ENCODE measurements at regions not wholly inside any gene's neighbourhood (a gene's known extent, or its start where the extent isn't known, plus 50 kb on each side); places are given as distances from the start of the nearest gene placed in this dataset.
A peak's percentile ranks its signal among the peaks of the same experiment; 100 is the strongest.
"Not testable (repeated sequence)": the region's sequence is repeated elsewhere in the genome, so short reads cannot be mapped to it uniquely, and the experiment has no call there.

DNA sequence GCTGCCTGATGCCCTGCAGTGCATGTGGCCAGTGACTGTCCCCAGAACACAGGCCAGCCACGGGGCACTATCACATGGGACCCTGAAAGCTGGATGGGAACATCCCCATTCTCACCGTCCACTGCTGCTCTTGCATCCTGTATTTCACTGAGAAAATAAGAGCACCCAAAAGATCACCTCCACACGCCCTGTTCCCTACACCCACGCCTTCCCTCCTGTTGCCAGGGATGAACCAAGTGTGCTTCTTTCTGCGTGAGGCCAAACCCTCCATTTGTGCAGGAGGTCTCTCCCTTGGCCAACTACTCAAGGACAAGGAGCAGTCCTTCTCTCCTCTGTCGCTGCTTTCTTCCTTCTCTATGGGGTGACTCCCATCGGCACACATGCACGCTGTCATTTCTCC, 118.3 kb downstream of the LRRC37A3 start:
- DNase-seq; intact Hi-C loops (cut with DNase I); ATAC-seq (ENCODE audit: poor library complexity): not testable (repeated sequence)

DNA sequence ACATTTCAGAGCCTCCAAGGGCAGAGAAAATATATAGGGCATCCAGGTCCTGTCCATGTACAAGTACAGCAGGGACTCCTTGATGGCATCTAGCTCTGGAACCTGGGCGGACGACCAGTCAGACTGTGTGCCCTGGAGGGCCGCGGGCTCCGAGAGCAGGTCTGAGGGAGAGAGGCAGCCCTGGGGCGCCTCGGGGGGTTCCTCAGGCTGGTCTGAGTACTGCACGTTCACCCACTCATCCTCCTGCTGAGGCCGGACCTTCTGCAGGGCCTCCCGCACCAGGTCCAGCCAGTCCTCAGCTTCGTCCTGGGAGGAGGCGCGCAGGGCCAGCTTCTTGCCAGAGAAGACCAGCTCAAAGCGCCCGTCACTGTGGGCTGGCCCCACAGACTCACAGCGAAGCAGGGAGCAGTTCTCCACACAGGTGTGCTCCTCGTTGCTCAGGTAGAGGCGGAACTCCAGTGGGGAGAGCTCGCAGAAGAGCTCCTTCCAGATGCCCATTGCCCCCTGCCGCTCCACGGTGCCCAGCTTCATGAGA, 118.8 kb downstream of the LRRC37A3 start:
- DNase-seq; intact Hi-C loops (cut with DNase I); ATAC-seq (ENCODE audit: poor library complexity): not testable (repeated sequence)

DNA sequence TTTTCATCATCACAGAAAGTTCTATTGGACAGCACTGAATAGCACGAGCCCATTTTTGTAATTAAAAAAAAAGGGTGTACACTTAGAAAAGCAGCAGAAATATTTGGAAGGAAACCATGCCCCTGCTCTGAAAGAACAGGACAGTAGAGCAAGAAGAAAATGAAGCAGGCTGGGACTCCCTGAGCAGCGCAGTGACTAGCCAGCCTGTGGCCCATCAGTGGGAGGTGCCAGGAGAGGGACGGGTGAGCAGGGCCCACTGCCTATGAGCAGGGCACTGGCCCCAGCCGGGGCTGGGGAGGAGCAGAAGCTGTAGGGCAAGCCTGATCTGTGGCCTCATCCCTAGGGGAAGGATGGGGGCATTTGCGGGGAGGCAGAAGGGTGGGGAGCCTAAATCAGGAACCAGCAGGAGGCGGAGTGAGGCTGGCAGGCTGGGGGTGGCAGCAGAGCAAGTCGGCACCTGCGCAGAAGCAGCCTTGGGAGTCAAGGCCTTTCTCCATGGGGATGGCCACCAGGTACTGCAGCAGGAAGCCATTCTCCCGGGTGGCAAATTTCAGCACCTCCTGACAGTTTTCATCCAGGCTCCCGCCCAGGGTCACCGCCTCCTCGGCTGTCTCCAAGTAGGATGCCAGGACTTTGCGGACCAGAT, 119.6 kb downstream of the LRRC37A3 start:
- DNase-seq; intact Hi-C loops (cut with DNase I); ATAC-seq (ENCODE audit: poor library complexity): not testable (repeated sequence)

DNA sequence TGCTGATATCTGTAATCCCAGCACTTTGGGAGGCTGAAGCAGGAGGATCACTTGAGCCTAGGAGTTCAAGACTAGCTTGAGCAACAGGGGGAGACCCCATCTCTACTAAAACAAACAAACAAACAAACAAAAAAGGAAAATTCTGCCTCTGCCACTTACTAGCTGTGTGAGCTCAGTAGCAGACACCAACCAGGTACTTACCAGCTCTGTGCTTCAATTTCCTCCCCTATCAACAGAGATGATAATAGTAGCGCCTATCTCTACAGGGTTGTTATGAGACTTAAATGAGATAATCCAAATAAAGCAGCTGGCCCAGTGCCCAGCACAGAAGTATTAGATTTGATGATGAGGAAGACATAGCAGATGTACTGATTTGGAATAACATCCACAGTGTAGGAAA, 120.3 kb downstream of the LRRC37A3 start:
- intact Hi-C loops (cut with DNase I); DNase-seq; ATAC-seq (ENCODE audit: poor library complexity): not testable (repeated sequence)

DNA sequence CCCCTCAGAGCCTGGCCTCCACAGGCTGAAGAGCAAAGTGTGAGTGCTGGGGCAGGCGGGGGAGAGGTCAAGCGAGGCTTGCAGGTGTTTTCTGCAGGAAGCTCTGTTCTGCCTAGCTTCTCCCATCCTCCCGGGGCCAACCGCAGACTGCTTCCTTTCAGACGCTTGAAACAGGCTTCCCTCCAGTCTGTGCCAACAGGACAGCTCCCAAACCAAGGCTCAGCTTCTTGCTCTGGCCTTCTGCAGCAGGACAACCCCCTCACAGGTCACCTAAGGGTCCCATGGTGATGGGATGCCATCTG, 120.8 kb downstream of the LRRC37A3 start:
- DNase-seq; ATAC-seq (ENCODE audit: poor library complexity); intact Hi-C loops (cut with DNase I): not testable (repeated sequence)

DNA sequence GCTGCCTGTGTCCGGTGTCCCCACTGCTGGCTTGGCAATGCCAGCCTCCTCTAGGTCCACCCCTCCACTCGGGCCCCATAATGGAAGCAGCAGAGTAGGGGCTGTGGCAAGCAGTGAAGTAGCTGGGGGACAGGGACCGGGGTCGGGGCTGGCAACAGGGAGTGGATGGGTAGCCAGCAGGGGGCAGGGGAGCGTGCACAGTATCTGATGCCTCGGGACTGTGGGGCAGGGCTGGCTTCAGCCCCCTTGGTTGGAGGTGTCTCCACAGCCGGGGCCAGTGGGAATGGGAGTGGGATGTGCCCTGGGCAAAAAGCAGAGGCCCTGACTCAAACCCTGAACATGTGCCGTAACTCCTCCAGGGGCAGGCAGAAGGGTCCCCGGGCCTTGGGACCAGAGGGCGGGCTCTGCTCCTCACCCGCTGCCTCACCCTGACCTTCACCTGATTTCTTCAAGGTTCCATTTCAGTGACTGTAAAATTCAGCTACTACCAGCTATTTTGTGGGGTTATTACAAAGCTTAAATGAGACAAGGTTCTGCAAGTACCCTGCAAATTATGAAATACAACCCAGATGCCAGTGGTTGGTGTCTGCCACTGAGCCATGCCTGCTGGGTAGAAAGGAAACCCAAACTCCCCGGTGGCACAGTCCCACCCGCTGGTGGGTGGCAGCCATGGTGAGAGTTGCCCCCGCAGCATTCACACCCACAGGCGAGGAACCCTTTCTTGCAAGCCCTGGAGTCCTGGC, 121.4 kb downstream of the LRRC37A3 start:
- intact Hi-C loops (cut with DNase I); ATAC-seq (ENCODE audit: poor library complexity); DNase-seq: not testable (repeated sequence)

DNA sequence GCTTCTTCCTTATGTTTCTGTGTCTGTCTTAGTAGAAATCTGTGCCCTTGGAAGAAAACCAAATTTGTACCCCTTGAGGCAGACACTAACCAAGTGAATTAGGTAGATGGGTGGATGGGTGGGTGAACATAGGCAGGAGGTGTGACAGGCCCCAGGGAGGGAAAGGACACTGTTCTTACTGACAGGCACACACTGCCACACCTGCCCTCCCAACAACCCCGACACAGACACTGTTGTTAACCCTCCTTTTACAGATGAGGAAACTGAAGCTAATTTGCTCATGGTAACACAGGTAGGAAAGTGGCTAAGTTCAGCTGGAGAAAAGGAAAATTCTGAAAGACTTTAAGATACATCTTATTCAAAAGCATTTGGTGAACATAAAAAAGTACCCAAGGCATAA, 123.9 kb downstream of the LRRC37A3 start:
- DNase-seq; intact Hi-C loops (cut with DNase I); ATAC-seq (ENCODE audit: poor library complexity): not testable (repeated sequence)

DNA sequence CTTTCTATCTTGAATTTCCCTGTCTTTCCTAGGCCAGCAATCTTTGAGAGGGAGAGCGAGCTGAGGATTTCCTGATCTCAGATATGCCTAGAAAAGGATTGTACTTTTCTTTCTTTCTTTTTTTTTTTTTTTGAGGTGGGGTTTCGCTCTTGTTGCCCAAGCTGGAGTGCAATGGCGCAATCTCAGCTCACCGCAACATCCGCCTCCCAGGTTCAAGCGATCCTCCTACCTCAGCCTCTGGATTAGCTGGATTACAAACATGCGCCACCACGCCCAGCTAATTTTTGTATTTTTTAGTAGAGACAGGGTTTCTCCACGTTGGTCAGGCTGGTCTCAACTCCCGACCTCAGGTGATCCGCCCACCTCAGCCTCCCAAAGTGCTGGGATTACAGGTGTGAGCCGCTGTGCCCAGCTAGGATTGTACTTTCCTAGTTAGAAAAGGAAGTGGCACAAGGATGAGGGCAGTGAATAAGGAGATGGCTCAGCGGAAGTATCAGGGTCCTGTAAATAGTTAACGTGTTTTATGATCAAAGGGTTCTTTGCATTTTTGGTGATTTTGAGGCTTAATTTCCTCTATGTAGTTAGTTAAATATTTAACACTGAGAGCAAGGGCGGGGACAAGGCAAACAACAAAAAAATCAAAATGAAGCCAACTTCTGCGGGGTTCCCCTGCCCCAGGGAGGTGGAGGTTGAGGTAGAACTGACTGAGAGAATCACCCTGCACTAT, 124.6 kb downstream of the LRRC37A3 start:
- ATAC-seq (ENCODE audit: poor library complexity); DNase-seq; intact Hi-C loops (cut with DNase I): not testable (repeated sequence)

DNA sequence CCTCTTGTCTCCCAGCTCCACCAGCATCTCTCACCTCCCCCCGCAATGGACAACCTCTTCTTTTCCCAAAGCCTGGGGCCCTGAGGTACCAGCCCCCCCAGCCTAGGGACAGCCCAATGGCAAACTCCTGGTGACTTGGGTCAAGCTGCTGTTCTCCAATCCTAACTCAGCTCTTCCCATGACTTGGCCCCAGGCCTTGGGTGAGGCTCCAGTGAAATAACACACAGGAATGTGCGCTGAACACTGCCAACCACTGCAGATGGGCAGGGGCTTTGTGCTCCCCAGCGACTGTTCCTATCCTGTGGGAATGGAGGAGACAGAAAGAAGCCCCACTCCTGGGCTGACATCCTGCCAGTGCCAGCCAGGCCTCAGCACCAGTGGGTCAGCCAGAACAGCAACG, 125.2 kb downstream of the LRRC37A3 start:
- intact Hi-C loops (cut with DNase I); DNase-seq; ATAC-seq (ENCODE audit: poor library complexity): not testable (repeated sequence)

DNA sequence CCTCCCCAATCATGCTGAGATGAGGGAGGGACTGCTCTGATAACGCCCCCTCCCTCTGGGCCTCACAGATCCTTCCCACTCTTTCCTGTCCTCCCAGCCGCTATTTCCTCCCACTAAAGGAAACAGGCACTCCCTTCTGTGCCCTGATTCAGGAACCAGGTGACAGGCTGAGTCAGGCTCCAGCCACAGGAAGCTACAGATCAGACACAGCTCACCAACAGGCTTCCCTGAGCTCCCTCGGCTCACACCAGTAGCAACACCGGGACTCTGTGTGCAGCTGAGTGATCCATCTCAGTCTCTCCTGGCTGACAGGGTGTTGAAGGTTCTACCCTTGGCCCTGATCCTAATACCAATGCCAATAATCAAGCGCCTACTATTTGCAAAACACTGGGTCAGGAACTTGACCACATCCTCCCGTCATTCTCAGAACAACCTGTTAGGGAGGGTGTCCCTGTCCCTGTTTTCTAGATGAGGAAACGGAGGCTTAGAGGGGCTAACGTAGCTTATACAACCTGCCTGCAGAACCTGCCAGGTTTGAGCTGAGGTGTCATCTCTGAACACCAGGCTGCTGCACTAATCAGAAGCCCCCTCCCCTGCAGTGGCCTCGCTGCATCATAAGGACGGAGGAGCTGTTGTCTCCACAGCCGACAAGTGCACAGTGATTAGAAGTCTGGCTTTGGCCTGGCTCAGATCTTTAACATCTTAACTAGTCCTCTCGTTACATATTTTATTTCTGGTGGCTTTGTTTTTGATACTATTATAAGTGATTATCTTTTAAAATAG, 126.3 kb downstream of the LRRC37A3 start:
- DNase-seq; intact Hi-C loops (cut with DNase I): not testable (repeated sequence)
- peak; percentile 64 for ATAC-seq (ENCODE audit: poor library complexity)

DNA sequence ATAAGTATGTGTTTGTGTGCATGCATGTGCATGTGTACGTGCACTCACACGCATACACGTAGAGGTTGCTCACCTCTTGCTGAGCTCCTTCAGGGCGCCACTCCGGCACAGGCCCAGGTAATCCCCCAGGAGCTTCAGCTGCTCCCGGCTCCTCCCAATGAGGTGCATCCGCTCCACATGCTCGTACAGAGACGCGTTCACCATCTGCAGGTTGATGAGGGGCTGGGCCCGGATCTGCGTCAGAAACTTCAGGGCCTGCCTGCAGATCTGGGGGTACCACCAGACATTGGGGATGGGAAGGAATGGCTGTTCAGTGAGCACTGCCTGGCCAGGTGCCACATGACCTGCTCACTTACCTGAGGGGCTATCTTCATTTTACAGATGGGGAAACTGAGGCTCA, 127.0 kb downstream of the LRRC37A3 start:
- DNase-seq; ATAC-seq (ENCODE audit: poor library complexity); intact Hi-C loops (cut with DNase I): not testable (repeated sequence)

DNA sequence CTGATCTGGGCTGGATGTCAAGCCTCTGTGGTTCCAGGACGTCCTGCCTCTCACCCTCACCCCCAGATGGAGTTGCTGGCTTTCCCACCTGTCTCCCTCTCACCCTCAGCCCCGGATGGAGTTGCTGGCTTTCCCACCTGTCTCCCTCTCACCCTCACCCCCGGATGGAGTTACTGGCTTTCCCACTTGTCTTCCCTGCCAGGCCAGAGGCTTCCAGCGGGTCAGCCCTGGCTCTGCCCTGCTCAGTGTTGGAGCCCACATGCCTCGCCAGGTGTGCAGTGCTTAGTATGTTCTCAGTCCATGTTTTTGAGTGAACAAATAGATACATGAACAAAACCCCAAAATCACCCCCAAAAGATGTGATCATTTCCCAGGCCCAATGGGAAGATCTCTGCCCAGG, 127.6 kb downstream of the LRRC37A3 start:
- ATAC-seq (ENCODE audit: poor library complexity); intact Hi-C loops (cut with DNase I): not testable (repeated sequence)

DNA sequence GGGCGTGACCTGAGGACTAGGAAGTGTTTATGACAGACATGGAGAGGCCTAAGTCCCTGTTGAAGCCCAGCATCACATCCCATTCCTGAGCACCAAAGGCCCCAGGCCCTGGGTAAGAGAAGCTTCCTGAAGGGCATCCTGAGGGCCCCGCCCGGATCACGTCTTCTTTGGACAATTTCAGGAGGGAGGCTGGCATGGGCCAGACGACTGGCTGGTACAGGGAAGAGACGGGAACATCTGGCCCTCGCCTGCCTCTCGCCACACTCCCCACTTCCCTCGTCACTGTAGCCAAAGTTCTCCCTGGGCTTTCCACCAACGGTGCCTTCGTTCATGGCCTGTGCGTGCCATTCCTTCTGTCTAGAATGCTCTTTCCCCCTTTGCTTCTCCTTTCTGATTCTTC, 128.1 kb downstream of the LRRC37A3 start:
- intact Hi-C loops (cut with DNase I); ATAC-seq (ENCODE audit: poor library complexity); DNase-seq: not testable (repeated sequence)

More for the DNA sequence above, 127.6 kb downstream of the LRRC37A3 start:
- DNase-seq: not testable (repeated sequence)

DNA sequence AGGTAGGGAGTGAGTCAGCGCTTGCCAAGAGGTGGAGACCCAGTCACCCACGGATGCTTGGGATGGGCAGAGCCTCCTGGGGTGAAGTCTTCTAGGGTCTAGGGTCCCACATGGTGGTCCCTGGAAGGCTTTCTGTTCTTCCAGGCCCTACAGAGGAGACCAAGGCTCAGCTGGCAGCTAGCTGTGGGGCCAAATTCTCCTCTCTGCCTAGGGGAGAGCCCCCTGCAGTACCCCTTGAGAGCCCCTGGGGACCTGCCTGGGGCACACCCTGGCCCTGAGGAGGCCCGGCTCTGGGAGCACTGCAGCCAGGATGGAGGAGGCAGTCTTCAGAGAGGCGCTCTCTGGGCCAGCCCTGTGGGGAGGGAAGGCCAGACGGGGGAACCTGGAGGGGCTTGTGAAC, 128.6 kb upstream of the SMURF2 start:
- intact Hi-C loops (cut with DNase I); ATAC-seq (ENCODE audit: poor library complexity); DNase-seq: not testable (repeated sequence)

DNA sequence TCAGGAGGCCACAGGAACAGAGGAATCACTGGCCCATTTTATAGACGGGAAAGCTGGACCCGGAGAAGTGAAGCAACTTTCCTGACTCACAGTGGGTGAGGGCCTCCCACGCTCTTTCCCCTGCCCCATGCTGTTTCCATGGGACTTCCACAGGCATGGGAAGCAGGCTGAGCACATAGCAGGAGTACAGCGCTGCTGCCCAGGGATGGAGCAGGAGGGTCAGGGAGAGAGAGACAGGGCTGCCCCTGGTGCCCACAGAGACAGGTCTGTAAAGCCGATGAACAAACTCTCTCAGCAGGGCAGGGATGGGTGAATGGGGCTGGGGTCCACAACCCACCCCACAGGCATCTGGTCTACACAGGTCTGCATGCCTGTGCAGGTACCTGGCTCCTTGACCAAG, 128.1 kb upstream of the SMURF2 start:
- intact Hi-C loops (cut with DNase I); DNase-seq; ATAC-seq (ENCODE audit: poor library complexity): not testable (repeated sequence)

DNA sequence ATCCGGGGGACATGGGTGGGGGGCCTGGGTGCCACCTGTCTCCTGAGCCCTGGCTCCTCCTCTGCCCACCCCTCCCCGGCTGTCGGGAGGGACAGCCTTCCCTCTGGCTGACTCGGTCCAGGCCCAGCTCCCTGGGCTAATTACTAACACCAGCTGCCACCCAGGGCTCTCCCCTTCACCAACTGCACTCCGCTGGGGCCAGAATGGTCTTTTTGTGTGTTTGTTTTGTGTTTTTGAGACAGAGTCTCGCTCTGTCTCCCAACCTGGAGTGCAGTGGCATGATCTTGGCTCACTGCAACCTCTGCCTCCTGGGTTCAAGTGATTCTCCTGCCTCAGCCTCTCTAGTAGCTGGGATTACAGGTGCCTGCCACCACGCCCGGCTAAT, 126.9 kb upstream of the SMURF2 start:
- ATAC-seq (ENCODE audit: poor library complexity); DNase-seq; intact Hi-C loops (cut with DNase I): not testable (repeated sequence)

DNA sequence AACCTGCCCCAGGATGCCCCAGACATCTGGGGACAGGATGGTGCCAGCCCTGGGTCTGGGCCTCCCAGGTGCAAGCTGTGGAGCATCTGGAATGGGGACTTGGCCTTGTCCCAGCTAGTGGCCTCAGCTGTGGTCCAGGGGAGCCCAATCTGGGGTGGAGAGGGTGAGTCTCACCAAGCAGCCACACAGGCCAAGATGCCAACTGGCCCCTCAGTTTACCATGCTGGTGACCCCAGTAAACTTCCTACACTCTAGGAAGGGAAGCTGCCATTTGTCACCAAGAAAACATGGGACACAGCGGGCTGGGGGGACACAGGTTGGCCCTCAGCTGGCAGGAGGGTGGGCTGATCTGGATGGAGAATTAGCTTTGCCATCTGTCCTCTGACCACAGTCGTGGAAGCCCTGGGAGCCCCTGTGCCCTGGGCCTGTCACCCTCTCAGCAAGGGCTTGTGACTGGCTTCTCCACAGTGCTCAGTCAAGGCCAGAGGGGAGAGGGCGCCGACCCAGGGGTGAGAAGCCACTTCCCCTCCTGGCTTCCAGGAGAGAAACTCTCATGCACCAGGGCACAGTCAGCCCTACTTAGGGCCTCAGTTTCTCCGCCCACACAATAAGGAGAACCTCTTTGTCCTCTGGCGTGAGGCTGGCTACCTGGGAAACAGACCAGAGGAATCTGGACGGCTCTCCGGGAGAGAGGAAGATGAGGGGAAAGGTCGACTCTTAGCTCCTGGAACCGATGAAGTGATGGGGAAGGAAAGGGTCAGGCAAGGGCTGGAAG, 126.4 kb upstream of the SMURF2 start:
- no peak for ATAC-seq (ENCODE audit: poor library complexity)
- intact Hi-C loops (cut with DNase I): no loop called here
- no peak for DNase-seq

DNA sequence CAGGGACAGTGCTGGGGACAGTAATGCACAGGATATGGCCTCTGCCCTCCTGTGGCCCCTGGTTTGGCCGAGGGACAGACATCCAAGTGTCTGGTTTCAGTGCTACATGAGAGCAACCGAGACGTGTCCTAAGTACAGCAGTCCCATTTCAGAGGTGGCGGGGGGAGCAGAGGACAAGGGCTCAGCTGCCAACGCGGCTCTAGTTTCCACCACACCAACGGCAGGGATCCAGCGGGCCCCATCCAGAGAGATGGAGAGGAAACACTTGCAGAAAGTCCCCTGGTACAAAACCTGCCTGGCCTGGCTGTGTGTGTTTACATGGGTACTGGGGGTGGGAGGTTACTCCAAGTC, 125.8 kb upstream of the SMURF2 start:
- ATAC-seq (ENCODE audit: poor library complexity): no peak
- intact Hi-C loops (cut with DNase I): no loop called here
- DNase-seq: no peak
